ENCODE measurements at regions not wholly inside any gene's neighbourhood (a gene's known extent, or its start where the extent isn't known, plus 50 kb on each side); places are given as distances from the start of the nearest gene placed in this dataset.
"Not testable (repeated sequence)": the region's sequence is repeated elsewhere in the genome, so short reads cannot be mapped to it uniquely, and the experiment has no call there.

GRCh38 chr7:131157530-131158243, 170.0 kb upstream of the MKLN1 start:
- no TSS peak for BruUV-seq (replicated peaks)
- CTCF ChIA-PET: no interaction called here
- no peaks in the 10 kb centered on the region for H3K9me3 ChIP-seq (ENCODE audit: low read depth, low read length, poor library complexity, severe bottlenecking)

DNA sequence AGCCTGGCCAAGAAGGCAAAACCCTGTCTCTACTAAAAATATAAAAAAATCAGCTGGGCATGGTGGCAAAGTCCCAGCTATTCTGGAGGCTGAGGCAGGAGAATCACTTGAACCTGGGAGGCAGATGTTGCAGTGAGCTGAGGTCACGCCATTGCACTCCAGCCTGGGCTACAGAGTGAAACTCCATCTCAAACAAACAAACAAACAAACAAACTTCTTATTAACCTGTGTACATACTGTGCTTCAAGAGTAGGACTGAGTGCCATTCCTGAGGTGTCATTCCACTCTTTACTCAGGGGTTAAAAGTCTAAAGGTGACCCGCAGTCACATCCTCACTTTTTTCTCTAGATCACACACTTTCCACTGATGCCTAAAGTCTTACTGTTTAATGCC, 169.4 kb upstream of the MKLN1 start:
- intact Hi-C loops (cut with micrococcal nuclease; ENCODE audit: unreplicated experiment); H3K27me3 ChIP-seq (replicated peaks; ENCODE audit: insufficient read depth, low read depth, low read length, poor library complexity); H3K4me3 ChIP-seq (ENCODE audit: low read depth, low read length, poor library complexity, severe bottlenecking); H3K36me3 ChIP-seq (ENCODE audit: insufficient read depth, low read length, poor library complexity, severe bottlenecking); DNase-seq (ENCODE audit: low spot score); POLR2A ChIA-PET (ENCODE audit: low non-redundant PET); CTCF ChIA-PET; H3K9me3 ChIP-seq (ENCODE audit: low read depth, low read length, poor library complexity, severe bottlenecking); H3K27ac ChIP-seq (ENCODE audit: low read depth, low read length, poor library complexity, severe bottlenecking); BruUV-seq (replicated peaks): not testable (repeated sequence)
- H3K4me1 ChIP-seq (ENCODE audit: insufficient read depth, low read length, poor library complexity, severe bottlenecking): peaks cover 23% of the 10 kb centered on the region

More at GRCh38 chr7:131157530-131158243, 170.0 kb upstream of the MKLN1 start:
- Histone ChIP-seq H3K36me3 (ENCODE audit: insufficient read depth, low read length, poor library complexity, severe bottlenecking) (no peaks in the 10 kb centered on the region), H3K4me3 (ENCODE audit: low read depth, low read length, poor library complexity, severe bottlenecking) (no peak overlapping the region), H3K4me1 (ENCODE audit: insufficient read depth, low read length, poor library complexity, severe bottlenecking) (peaks cover 23% of the 10 kb centered on the region), H3K27me3 (replicated peaks; ENCODE audit: insufficient read depth, low read depth, low read length, poor library complexity) (no peaks in the 10 kb centered on the region), H3K27ac (ENCODE audit: low read depth, low read length, poor library complexity, severe bottlenecking) (no peak overlapping the region)
- intact Hi-C loops (cut with micrococcal nuclease; ENCODE audit: unreplicated experiment): no loop called here
- no peak for TF ChIP-seq EZH2 (IDR thresholded peaks at IDR 0.05; ENCODE audit: borderline replicate concordance, low read depth, low read length, poor library complexity, severe bottlenecking)
- TF ChIP-seq, protein P1, sequence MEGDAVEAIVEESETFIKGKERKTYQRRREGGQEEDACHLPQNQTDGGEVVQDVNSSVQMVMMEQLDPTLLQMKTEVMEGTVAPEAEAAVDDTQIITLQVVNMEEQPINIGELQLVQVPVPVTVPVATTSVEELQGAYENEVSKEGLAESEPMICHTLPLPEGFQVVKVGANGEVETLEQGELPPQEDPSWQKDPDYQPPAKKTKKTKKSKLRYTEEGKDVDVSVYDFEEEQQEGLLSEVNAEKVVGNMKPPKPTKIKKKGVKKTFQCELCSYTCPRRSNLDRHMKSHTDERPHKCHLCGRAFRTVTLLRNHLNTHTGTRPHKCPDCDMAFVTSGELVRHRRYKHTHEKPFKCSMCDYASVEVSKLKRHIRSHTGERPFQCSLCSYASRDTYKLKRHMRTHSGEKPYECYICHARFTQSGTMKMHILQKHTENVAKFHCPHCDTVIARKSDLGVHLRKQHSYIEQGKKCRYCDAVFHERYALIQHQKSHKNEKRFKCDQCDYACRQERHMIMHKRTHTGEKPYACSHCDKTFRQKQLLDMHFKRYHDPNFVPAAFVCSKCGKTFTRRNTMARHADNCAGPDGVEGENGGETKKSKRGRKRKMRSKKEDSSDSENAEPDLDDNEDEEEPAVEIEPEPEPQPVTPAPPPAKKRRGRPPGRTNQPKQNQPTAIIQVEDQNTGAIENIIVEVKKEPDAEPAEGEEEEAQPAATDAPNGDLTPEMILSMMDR (conservative IDR thresholded peaks at IDR 0.05; ENCODE audit: low read depth, low read length): no peak
- POLR2A ChIA-PET (ENCODE audit: low non-redundant PET): no interaction called here
- no peak for DNase-seq (ENCODE audit: low spot score)

DNA sequence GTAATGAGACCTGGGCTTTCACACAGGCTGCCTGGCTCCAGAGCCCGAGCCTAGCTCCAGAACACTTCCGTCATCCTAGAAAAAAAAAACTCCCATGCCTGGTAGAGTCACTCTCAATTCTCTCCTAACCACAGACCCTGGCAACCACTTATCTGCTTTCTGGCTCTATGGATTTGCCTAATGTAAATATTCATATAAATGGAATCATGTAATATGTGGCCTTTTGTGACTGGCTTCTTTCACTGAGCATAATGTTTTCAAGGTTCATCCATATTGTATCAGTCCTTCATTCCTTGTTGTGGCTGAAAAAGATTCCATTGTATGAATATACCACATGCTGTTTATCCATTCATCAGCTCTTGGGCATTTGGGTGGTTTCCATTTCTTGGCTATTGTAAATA, 167.7 kb upstream of the MKLN1 start:
- no peaks in the 10 kb centered on the region for H3K36me3 ChIP-seq (ENCODE audit: insufficient read depth, low read length, poor library complexity, severe bottlenecking)
- intact Hi-C loops (cut with micrococcal nuclease; ENCODE audit: unreplicated experiment): no loop called here
- DNase-seq (ENCODE audit: low spot score): no peak
- BruUV-seq (replicated peaks): no TSS peak
- ChIA-PET CTCF (no interaction called here), POLR2A (ENCODE audit: low non-redundant PET) (no interaction called here)
- no peak overlapping the region for H3K4me3 ChIP-seq (ENCODE audit: low read depth, low read length, poor library complexity, severe bottlenecking)
- no peak overlapping the region for H3K27ac ChIP-seq (ENCODE audit: low read depth, low read length, poor library complexity, severe bottlenecking)
- H3K9me3 ChIP-seq (ENCODE audit: low read depth, low read length, poor library complexity, severe bottlenecking): no peaks in the 10 kb centered on the region
- no peak for TF ChIP-seq EZH2 (IDR thresholded peaks at IDR 0.05; ENCODE audit: borderline replicate concordance, low read depth, low read length, poor library complexity, severe bottlenecking)
- TF ChIP-seq, protein P1 (conservative IDR thresholded peaks at IDR 0.05; ENCODE audit: low read depth, low read length): no peak
- peaks cover 15% of the 10 kb centered on the region for H3K4me1 ChIP-seq (ENCODE audit: insufficient read depth, low read length, poor library complexity, severe bottlenecking)
- H3K27me3 ChIP-seq (replicated peaks; ENCODE audit: insufficient read depth, low read depth, low read length, poor library complexity): no peaks in the 10 kb centered on the region

- Histone ChIP-seq H3K9me3 (ENCODE audit: low read depth, low read length, poor library complexity, severe bottlenecking) (no peaks in the 10 kb centered on the region), H3K27me3 (replicated peaks; ENCODE audit: insufficient read depth, low read depth, low read length, poor library complexity) (no peaks in the 10 kb centered on the region), H3K27ac (ENCODE audit: low read depth, low read length, poor library complexity, severe bottlenecking) (no peak overlapping the region), H3K36me3 (ENCODE audit: insufficient read depth, low read length, poor library complexity, severe bottlenecking) (no peaks in the 10 kb centered on the region), H3K4me3 (ENCODE audit: low read depth, low read length, poor library complexity, severe bottlenecking) (no peak overlapping the region), H3K4me1 (ENCODE audit: insufficient read depth, low read length, poor library complexity, severe bottlenecking) (peaks cover 8% of the 10 kb centered on the region)
- no peak for DNase-seq (ENCODE audit: low spot score)
- TF ChIP-seq, protein P1 (conservative IDR thresholded peaks at IDR 0.05; ENCODE audit: low read depth, low read length): no peak
- TF ChIP-seq EZH2 (IDR thresholded peaks at IDR 0.05; ENCODE audit: borderline replicate concordance, low read depth, low read length, poor library complexity, severe bottlenecking): no peak
- CTCF ChIA-PET: no interaction called here
- intact Hi-C loops (cut with micrococcal nuclease; ENCODE audit: unreplicated experiment): no loop called here
- BruUV-seq (replicated peaks): no TSS peak
- POLR2A ChIA-PET (ENCODE audit: low non-redundant PET): no interaction called here
Observed at GRCh38 chr7:131161103-131161502, 166.6 kb upstream of the MKLN1 start.

Measured in A673 (cell line).